Body of pancreas (tissue), 4 donors: ENCODE measurements at regions not wholly inside any gene's neighbourhood (a gene's known extent, or its start where the extent isn't known, plus 50 kb on each side); places are given as distances from the start of the nearest gene placed in this dataset.

ENCODE experiments used
- ATAC-seq: fragments of 150-250 bp; one replicate; pipeline ENCODE4 v1.9.1; 2016
- DNase-seq, 4 donors: peaks; one replicate each; pipeline ENCODE4 v3.0.0-alpha.2; 2019
- H3K27ac ChIP-seq, 4 donors: fragments of 200-600 bp; sonication (generic); 1 replicate in 3 of 4; 2 replicates in 1 of 4; pipeline versions ENCODE4 v1.5.1 to v1.6.1; 2016 to 2019; ENCODE audit warnings: mild to moderate bottlenecking in 1 of 4, mixed read lengths in 1 of 4, moderate library complexity in 1 of 4
- H3K27me3 ChIP-seq, 2 donors: fragments of 200-600 bp; sonication (generic); one replicate each; pipeline ENCODE4 v1.6.0; 2016; ENCODE audit warnings: mild to moderate bottlenecking in 1 of 2
- H3K36me3 ChIP-seq, 2 donors: fragments of 200-600 bp; sonication (generic); replicated peaks in 1 of 2; 2 replicates each; pipeline ENCODE4 v1.5.1; 2016; ENCODE audit warnings: low read depth in 2 of 2; ENCODE audit not compliant: insufficient read depth in 1 of 2
- H3K4me1 ChIP-seq: fragments of 200-600 bp; sonication (generic); one replicate; pipeline ENCODE4 v1.6.0; 2016
- H3K4me3 ChIP-seq, 2 donors: fragments of 200-600 bp; sonication (generic); 1 replicate in 1 of 2; 2 replicates in 1 of 2; pipeline ENCODE4 v1.5.1; 2016 to 2019
- H3K9me3 ChIP-seq, 3 donors: fragments of 200-600 bp; sonication (generic); 1 replicate in 2 of 3; 2 replicates in 1 of 3; pipeline ENCODE4 v1.5.1; 2016
- POLR2A ChIP-seq, 3 donors: fragments of 450-650 bp; IDR thresholded peaks; one replicate each; pipeline ENCODE4 v1.6.1; 2016; ENCODE audit warnings: antibody characterized with exemption in 3 of 3, mild to moderate bottlenecking in 2 of 3
- WGBS, 2 donors: methylation state at CpG; one replicate each; pipeline ENCODE4 v1.1.5; 2017; 5-methylcytosine and 5-hydroxymethylcytosine counted together
- intact Hi-C: fragments of 100-400 bp; cut with DNase I; formaldehyde crosslinking; loops from one replicate; pipeline ENCODE4 v1.15.1; 2023
- TF ChIP-seq, protein P1 (sequence below), 7 experiments: fragments of 450-650 bp in 4 of 7; fragments of 200-600 bp in 3 of 7; sonication (generic) in 3 of 7; IDR thresholded peaks; one replicate each; pipeline ENCODE4 v1.5.1; 2016 to 2019; ENCODE audit warnings: antibody characterized with exemption in 7 of 7

DNA sequence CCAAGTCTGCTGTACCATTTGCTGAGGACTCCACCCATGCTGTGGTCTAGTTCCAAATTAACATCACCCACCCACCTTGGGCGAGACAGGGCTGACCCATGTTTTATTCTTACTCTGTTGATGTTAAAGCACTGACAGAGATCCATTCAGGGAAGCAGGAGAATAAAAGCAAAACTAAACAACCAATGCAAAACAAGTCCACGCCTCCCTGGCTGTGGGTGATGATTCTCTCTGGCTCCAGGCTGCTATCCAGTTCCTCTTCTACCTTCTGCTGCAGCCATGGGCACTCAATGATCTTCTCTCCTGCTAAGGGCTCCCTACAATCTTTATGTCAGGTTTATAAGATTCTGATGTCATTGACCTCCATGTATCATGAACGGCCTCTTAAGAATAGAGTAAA is 786.6 kb upstream of the ID2 start:
- WGBS, 2 donors = 91 to 94% methylated on average over 3 of the region's 3 CpGs
- no peaks in the 10 kb centered on the region for H3K9me3 ChIP-seq
- H3K36me3 ChIP-seq = no peaks in the 10 kb centered on the region
- H3K27ac ChIP-seq = no peak overlapping the region
- DNase-seq (no peak), ATAC-seq (no peak)
- intact Hi-C loops = no loop called here
- H3K4me1 ChIP-seq = peaks cover 13% of the 10 kb centered on the region
- no peak for TF ChIP-seq POLR2A (IDR thresholded peaks at IDR 0.05)
- TF ChIP-seq, protein P1, sequence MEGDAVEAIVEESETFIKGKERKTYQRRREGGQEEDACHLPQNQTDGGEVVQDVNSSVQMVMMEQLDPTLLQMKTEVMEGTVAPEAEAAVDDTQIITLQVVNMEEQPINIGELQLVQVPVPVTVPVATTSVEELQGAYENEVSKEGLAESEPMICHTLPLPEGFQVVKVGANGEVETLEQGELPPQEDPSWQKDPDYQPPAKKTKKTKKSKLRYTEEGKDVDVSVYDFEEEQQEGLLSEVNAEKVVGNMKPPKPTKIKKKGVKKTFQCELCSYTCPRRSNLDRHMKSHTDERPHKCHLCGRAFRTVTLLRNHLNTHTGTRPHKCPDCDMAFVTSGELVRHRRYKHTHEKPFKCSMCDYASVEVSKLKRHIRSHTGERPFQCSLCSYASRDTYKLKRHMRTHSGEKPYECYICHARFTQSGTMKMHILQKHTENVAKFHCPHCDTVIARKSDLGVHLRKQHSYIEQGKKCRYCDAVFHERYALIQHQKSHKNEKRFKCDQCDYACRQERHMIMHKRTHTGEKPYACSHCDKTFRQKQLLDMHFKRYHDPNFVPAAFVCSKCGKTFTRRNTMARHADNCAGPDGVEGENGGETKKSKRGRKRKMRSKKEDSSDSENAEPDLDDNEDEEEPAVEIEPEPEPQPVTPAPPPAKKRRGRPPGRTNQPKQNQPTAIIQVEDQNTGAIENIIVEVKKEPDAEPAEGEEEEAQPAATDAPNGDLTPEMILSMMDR (IDR thresholded peaks at IDR 0.05) = no peak
- no peak overlapping the region for H3K4me3 ChIP-seq
- no peaks in the 10 kb centered on the region for H3K27me3 ChIP-seq

DNA sequence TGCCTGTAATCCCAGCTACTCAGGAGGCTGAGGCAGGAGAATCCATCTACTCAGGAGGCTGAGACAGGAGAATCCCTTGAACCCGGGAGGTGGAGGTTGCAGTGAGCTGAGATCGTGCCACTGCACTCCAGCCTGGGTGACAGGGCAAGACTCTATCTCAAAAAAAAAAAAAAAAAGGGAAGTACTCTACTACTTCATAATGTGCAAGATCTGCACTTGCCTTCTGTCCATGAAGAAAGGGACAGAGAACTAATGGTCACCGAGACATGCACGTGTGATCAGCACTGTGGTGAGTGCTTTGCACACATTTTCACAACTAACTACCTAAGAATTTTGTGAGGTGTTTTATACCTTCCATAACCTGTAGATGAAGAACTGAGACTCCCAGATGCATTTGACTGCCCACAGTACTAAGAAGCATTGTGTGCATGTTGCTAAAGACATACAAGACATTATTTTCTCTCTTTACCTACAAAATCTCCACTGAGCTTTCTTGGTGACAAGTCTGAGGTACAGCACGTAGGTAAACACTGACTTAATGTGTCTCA is 784.8 kb upstream of the ID2 start:
- no peak overlapping the region for H3K27ac ChIP-seq
- ATAC-seq (no peak), DNase-seq (no peak)
- no peaks in the 10 kb centered on the region for H3K9me3 ChIP-seq
- intact Hi-C loops = no loop called here
- peaks cover 15% of the 10 kb centered on the region for H3K4me1 ChIP-seq
- 80 to 95% methylated on average over 5 of the region's 5 CpGs for WGBS, 2 donors
- no peaks in the 10 kb centered on the region for H3K27me3 ChIP-seq
- TF ChIP-seq, protein P1 (IDR thresholded peaks at IDR 0.05) = no peak
- TF ChIP-seq POLR2A (IDR thresholded peaks at IDR 0.05) = no peak
- no peaks in the 10 kb centered on the region for H3K36me3 ChIP-seq
- H3K4me3 ChIP-seq = no peak overlapping the region

DNA sequence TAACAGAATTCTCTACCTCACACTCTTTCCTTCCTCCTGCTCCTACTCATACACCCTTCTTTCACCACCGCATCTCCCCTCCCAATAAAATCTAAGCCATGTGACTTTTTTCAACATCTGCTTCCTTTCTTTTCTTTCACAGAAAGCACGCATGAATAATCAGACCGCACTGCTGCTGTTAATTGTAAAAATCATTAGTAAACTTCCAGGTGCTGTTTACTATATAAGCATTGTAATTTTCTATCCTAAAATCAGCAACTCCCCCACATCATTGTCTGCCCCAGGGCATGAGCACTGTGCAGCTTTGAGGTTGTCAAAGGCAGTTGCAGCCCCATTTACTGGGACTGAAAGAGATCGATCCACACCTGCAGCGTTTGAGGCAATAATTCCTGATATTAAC is 782.6 kb upstream of the ID2 start:
- DNase-seq (no peak), ATAC-seq (no peak)
- intact Hi-C loops = no loop called here
- Histone ChIP-seq H3K36me3 (no peaks in the 10 kb centered on the region), H3K27me3 (no peaks in the 10 kb centered on the region), H3K4me3 (no peak overlapping the region), H3K4me1 (peaks cover 15% of the 10 kb centered on the region), H3K27ac (peak overlapping the region; percentile 15 to 46 (median 18)), H3K9me3 (no peaks in the 10 kb centered on the region)
- no peak for TF ChIP-seq POLR2A (IDR thresholded peaks at IDR 0.05)
- TF ChIP-seq, protein P1 (IDR thresholded peaks at IDR 0.05) = no peak
- WGBS, 2 donors = 29 to 32% methylated on average over 5 of the region's 5 CpGs

DNA sequence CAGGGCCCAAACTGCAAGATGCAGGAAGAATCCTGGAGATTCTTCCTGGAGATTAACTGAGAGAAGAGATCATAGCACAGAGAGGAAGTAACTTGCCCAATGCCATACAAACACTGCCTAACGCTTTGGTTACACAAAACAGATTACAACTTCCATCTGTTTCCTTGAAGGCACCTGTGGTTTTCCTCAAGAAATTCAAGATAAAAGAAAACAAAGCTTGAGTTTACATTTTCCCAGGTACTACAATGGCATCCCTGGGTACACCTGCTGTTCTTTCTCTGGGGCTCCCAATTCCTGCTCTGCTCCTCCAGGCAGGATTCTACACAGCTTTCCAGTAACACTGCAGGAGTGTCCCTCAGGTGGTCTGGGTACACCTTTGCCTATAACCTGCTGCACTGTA is 781.9 kb upstream of the ID2 start:
- Histone ChIP-seq H3K27me3 (no peaks in the 10 kb centered on the region), H3K4me3 (no peak overlapping the region), H3K36me3 (no peaks in the 10 kb centered on the region), H3K27ac (peak overlapping the region in 3 of 4 donors; percentile 13 to 46 (median 16)), H3K9me3 (no peaks in the 10 kb centered on the region), H3K4me1 (peaks cover 15% of the 10 kb centered on the region)
- 28 to 29% methylated on average over 1 of the region's 1 CpG for WGBS, 2 donors
- intact Hi-C loops = no loop called here
- ATAC-seq = peak; percentile 35
- peak in 1 of 4 donors; percentile 13 for DNase-seq
- TF ChIP-seq, protein P1 (IDR thresholded peaks at IDR 0.05) = no peak
- TF ChIP-seq POLR2A (IDR thresholded peaks at IDR 0.05) = no peak

GRCh38 chr2:7900593-7900992 is 781.3 kb upstream of the ID2 start:
- Histone ChIP-seq H3K27me3 (no peaks in the 10 kb centered on the region), H3K27ac (peak overlapping the region in 2 of 4 donors; percentile 13 to 16), H3K4me3 (no peak overlapping the region), H3K4me1 (peaks cover 15% of the 10 kb centered on the region), H3K9me3 (no peaks in the 10 kb centered on the region), H3K36me3 (no peaks in the 10 kb centered on the region)
- TF ChIP-seq POLR2A (IDR thresholded peaks at IDR 0.05) = no peak
- TF ChIP-seq, protein P1 (IDR thresholded peaks at IDR 0.05) = no peak
- DNase-seq (peak; percentile 29 to 65 (median 49)), ATAC-seq (peak; percentile 66)
- intact Hi-C loops = no loop called here
- 62 to 66% methylated on average over 5 of the region's 5 CpGs for WGBS, 2 donors
